Chondrocyte (in vitro differentiated cells): ENCODE measurements at regions not wholly inside any gene's neighbourhood (a gene's known extent, or its start where the extent isn't known, plus 50 kb on each side); places are given as distances from the start of the nearest gene placed in this dataset.

Experiments
- DNase-seq: peaks from one replicate; pipeline ENCODE4 v3.0.0; 2021; ENCODE audit warnings: mixed read lengths, low spot score
- H3K27ac Mint-ChIP-seq: one replicate; pipeline ENCODE4 v1.8.0; 2021; ENCODE audit warnings: mild to moderate bottlenecking, moderate library complexity, mixed read lengths; ENCODE audit not compliant: unreplicated experiment
- H3K27me3 Mint-ChIP-seq: 2 replicates; pipeline ENCODE4 v1.8.0; 2021; ENCODE audit warnings: low read depth, mixed read lengths
- H3K36me3 Mint-ChIP-seq: 2 replicates; pipeline ENCODE4 v1.8.0; 2021; ENCODE audit warnings: low read depth, mixed read lengths
- H3K4me1 Mint-ChIP-seq: 2 replicates; pipeline ENCODE4 v1.8.0; 2021; ENCODE audit warnings: low read depth, mild to moderate bottlenecking, mixed read lengths
- H3K4me3 Mint-ChIP-seq: one replicate; pipeline ENCODE4 v1.8.0; 2021; ENCODE audit warnings: mild to moderate bottlenecking, moderate library complexity, mixed read lengths; ENCODE audit not compliant: unreplicated experiment
- H3K9me3 Mint-ChIP-seq: 2 replicates; pipeline ENCODE4 v1.8.0; 2021; ENCODE audit warnings: low read depth, mixed read lengths
- CTCF ChIP-seq: fragments of 200-600 bp; sonication (generic); IDR thresholded peaks from 2 replicates; pipeline ENCODE4 v1.5.0; 2021; ENCODE audit warnings: antibody characterized with exemption, mild to moderate bottlenecking, moderate library complexity

DNA sequence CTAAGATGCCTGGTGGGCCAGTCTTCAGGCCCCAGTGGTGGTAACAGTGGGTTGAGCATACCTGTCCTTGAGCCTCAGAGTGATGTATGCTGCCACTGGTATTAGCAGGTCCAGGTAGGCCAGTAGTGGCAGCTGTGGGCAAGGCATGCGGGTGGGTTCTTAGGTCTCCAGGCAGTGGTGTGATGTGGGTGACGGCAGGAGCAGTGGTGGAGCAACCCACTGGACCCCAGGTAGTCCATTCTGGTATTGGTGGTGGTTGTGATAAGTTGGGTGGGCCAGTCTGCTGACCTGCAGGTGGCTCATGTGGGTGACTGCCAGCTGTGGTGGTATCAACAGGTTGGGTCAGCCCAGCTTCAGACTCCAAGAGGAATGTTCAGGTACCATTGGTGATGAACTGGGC, 165.0 kb upstream of the GORAB start:
- peaks cover 39% of the 10 kb centered on the region for H3K9me3 Mint-ChIP-seq
- no peak overlapping the region for H3K4me3 Mint-ChIP-seq
- no peaks in the 10 kb centered on the region for H3K4me1 Mint-ChIP-seq

DNA sequence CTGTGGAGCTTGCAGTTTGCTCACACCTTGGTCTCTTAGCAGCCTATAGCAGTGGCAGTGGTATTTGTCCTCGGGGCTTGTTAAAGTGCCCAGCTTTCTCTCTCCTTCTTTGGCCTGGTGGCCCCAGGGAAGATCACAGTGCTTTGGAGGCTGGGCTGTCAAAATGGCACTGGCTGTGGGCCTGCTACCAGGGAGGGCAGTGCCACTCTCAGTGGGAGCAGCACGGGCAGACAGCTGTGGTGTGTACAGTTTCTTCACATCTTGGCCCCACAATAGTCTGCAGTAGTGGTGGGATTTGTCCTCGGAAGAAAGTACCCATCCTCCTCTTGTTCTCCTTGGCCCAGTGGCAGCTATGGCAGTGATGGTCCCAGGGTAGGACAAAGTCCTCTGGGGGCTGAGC, 164.4 kb upstream of the GORAB start:
- no peak overlapping the region for H3K4me3 Mint-ChIP-seq
- TF ChIP-seq CTCF, result no peak
- H3K27ac Mint-ChIP-seq, result no peak overlapping the region
- H3K27me3 Mint-ChIP-seq, result no peaks in the 10 kb centered on the region
- H3K36me3 Mint-ChIP-seq, result peaks cover 8% of the 10 kb centered on the region
- H3K9me3 Mint-ChIP-seq, result peaks cover 36% of the 10 kb centered on the region
- H3K4me1 Mint-ChIP-seq, result no peaks in the 10 kb centered on the region
- no peak for DNase-seq

More for the DNA sequence above, 165.0 kb upstream of the GORAB start:
- TF ChIP-seq CTCF, result no peak
- Mint-ChIP-seq H3K27me3 (no peaks in the 10 kb centered on the region), H3K36me3 (peaks cover 8% of the 10 kb centered on the region), H3K27ac (no peak overlapping the region)
- DNase-seq, result no peak

- H3K9me3 Mint-ChIP-seq, result peaks cover 26% of the 10 kb centered on the region
- no peak overlapping the region for H3K27ac Mint-ChIP-seq
- no peak for TF ChIP-seq CTCF
- no peaks in the 10 kb centered on the region for H3K27me3 Mint-ChIP-seq
- H3K4me3 Mint-ChIP-seq, result no peak overlapping the region
- no peak for DNase-seq
- peaks cover 8% of the 10 kb centered on the region for H3K36me3 Mint-ChIP-seq
- no peaks in the 10 kb centered on the region for H3K4me1 Mint-ChIP-seq
Observed at GRCh38 chr1:170369000-170369399, 163.0 kb upstream of the GORAB start.

- DNase-seq, result no peak
Observed at GRCh38 chr1:170369417-170369816, 162.5 kb upstream of the GORAB start.

GRCh38 chr1:170370087-170370486, 161.9 kb upstream of the GORAB start:
- H3K27ac Mint-ChIP-seq, result no peak overlapping the region
- DNase-seq, result no peak
- TF ChIP-seq CTCF, result no peak
- no peak overlapping the region for H3K4me3 Mint-ChIP-seq
- no peaks in the 10 kb centered on the region for H3K4me1 Mint-ChIP-seq
- no peaks in the 10 kb centered on the region for H3K27me3 Mint-ChIP-seq
- peaks cover 5% of the 10 kb centered on the region for H3K36me3 Mint-ChIP-seq
- H3K9me3 Mint-ChIP-seq, result peaks cover 20% of the 10 kb centered on the region

More at GRCh38 chr1:170369417-170369816, 162.5 kb upstream of the GORAB start:
- Mint-ChIP-seq H3K4me1 (no peaks in the 10 kb centered on the region), H3K36me3 (peaks cover 8% of the 10 kb centered on the region), H3K27ac (no peak overlapping the region), H3K27me3 (no peaks in the 10 kb centered on the region), H3K4me3 (no peak overlapping the region), H3K9me3 (peaks cover 26% of the 10 kb centered on the region)
- no peak for TF ChIP-seq CTCF
